ENCODE measurements at regions not wholly inside any gene's neighbourhood (a gene's known extent, or its start where the extent isn't known, plus 50 kb on each side); places are given as distances from the start of the nearest gene placed in this dataset.
"Not testable (repeated sequence)": the region's sequence is repeated elsewhere in the genome, so short reads cannot be mapped to it uniquely, and the experiment has no call there.

GRCh38 chr7:69432276-69432675 lies 166.0 kb upstream of the AUTS2 start:
- not testable (repeated sequence) for H3K4me1 Mint-ChIP-seq, H3K27me3 Mint-ChIP-seq, H3K27ac Mint-ChIP-seq, H3K4me3 Mint-ChIP-seq, H3K9me3 Mint-ChIP-seq, H3K36me3 Mint-ChIP-seq

DNA sequence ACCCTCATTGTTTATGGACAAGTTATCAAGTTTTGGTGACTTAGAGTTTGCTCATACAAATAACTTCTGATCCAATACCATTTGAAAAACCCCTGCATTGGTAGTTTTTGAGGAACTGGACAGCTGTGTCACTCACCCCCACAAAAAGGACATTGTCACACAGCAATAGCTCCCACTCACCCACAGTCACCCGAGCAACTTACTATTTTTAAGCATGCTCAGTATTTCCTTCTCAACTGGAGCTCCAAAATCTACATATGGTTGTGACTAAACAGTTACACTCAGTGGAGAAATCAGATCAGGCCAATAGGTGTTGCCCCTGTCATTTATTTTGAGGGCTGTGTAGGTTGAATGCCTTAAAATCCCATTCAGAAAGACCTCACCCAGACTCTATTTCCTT lies 165.2 kb upstream of the AUTS2 start:
- no peaks in the 10 kb centered on the region for H3K4me1 Mint-ChIP-seq
- H3K4me3 Mint-ChIP-seq: no peak overlapping the region
- H3K9me3 Mint-ChIP-seq: no peaks in the 10 kb centered on the region
- H3K27ac Mint-ChIP-seq: no peak overlapping the region
- H3K36me3 Mint-ChIP-seq: no peaks in the 10 kb centered on the region
- H3K27me3 Mint-ChIP-seq: peaks cover 10% of the 10 kb centered on the region

GRCh38 chr7:69434398-69434815 lies 163.9 kb upstream of the AUTS2 start:
- Mint-ChIP-seq H3K9me3 (no peaks in the 10 kb centered on the region), H3K4me3 (no peak overlapping the region), H3K27me3 (peaks cover 6% of the 10 kb centered on the region), H3K4me1 (no peaks in the 10 kb centered on the region), H3K36me3 (no peaks in the 10 kb centered on the region), H3K27ac (no peak overlapping the region)

DNA sequence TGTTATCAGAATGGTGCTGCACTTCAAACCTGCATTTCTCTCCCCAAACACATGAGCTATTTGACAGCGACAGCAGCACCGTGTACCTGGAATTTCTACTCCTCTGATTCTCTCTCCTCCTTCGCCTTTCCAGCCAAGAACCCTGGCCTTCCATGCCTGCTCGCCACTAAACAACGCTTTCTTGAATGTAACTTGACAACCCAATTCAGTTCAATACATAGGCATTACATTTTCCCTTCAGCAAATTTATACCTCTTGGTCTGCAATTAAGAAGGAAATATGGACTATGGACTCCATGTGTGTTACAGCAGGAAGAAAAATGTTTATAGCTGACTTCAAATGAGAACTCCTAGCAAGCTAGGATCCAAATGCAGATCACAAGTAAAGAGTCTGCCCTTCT lies 162.6 kb upstream of the AUTS2 start:
- peaks cover 3% of the 10 kb centered on the region for H3K36me3 Mint-ChIP-seq
- H3K27me3 Mint-ChIP-seq: peaks cover 2% of the 10 kb centered on the region
- H3K9me3 Mint-ChIP-seq: no peaks in the 10 kb centered on the region
- H3K4me1 Mint-ChIP-seq: no peaks in the 10 kb centered on the region
- no peak overlapping the region for H3K4me3 Mint-ChIP-seq
- no peak overlapping the region for H3K27ac Mint-ChIP-seq

- no peaks in the 10 kb centered on the region for H3K4me1 Mint-ChIP-seq
- no peak overlapping the region for H3K4me3 Mint-ChIP-seq
- H3K36me3 Mint-ChIP-seq: peaks cover 3% of the 10 kb centered on the region
- no peak overlapping the region for H3K27ac Mint-ChIP-seq
- no peaks in the 10 kb centered on the region for H3K27me3 Mint-ChIP-seq
- no peaks in the 10 kb centered on the region for H3K9me3 Mint-ChIP-seq
Observed at GRCh38 chr7:69436946-69437345, 161.3 kb upstream of the AUTS2 start.

GRCh38 chr7:69438584-69439412 lies 159.5 kb upstream of the AUTS2 start:
- H3K36me3 Mint-ChIP-seq: peaks cover 3% of the 10 kb centered on the region
- no peak overlapping the region for H3K4me3 Mint-ChIP-seq
- H3K27ac Mint-ChIP-seq: no peak overlapping the region
- H3K27me3 Mint-ChIP-seq: no peaks in the 10 kb centered on the region
- H3K9me3 Mint-ChIP-seq: no peaks in the 10 kb centered on the region
- H3K4me1 Mint-ChIP-seq: no peaks in the 10 kb centered on the region

DNA sequence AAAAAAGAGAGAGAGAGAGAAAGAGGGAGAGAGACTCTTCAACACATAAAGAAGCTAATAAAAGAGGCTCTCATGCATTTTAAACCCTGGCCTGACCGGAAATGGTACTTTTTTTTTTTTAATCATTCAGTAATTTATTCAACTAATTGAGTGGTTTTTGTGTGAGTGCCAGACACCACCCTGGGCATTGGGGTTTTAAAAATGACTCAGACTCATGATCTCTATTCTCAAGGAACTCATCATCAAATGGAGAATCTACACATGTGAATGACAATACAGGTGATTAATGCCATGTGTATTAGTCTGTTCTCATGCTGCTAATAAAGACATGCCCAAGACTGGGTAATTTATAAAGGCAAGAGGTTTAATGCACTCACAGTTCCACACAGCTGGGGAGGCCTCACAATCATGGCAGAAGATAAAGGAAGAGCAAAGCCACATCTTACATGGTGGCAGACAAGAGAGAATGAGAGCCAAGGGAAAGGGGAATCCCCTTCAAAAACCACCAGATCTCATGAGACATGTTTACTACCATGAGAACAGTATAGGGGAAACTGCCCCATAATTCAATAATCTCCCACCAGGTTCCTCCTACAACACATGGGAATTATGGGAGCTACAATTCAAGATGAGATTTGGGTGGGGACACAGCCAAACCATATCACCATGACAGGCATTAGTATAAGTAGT lies 158.5 kb upstream of the AUTS2 start:
- Mint-ChIP-seq H3K4me1 (no peaks in the 10 kb centered on the region), H3K27me3 (no peaks in the 10 kb centered on the region), H3K4me3 (no peak overlapping the region), H3K36me3 (peaks cover 3% of the 10 kb centered on the region), H3K9me3 (peaks cover 5% of the 10 kb centered on the region), H3K27ac (no peak overlapping the region)

DNA sequence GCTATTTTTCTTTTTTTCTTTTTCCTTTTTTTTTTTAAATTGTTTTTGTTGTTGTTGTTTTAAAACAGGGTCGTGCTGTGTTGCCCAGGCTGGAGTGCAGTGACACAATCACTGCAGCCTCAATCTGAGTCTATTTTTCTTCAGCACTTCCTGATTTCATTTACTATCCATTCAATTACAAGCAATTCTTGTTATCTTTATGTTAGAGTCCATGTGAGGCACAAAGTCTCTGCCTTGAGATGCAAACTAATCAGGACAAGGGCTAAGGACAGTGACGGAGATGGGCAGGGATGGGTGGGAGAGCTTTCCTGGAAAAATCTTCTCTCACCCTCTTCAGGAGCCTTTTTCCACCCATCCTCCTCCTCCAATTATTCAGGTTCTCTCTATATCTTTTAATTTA lies 157.3 kb upstream of the AUTS2 start:
- H3K27ac Mint-ChIP-seq: no peak overlapping the region
- no peaks in the 10 kb centered on the region for H3K4me1 Mint-ChIP-seq
- H3K36me3 Mint-ChIP-seq: peaks cover 3% of the 10 kb centered on the region
- H3K27me3 Mint-ChIP-seq: no peaks in the 10 kb centered on the region
- H3K4me3 Mint-ChIP-seq: no peak overlapping the region
- H3K9me3 Mint-ChIP-seq: peaks cover 5% of the 10 kb centered on the region

- Mint-ChIP-seq H3K4me1 (no peaks in the 10 kb centered on the region), H3K36me3 (peaks cover 3% of the 10 kb centered on the region), H3K27me3 (no peaks in the 10 kb centered on the region), H3K27ac (no peak overlapping the region), H3K9me3 (peaks cover 5% of the 10 kb centered on the region), H3K4me3 (no peak overlapping the region)
Observed at GRCh38 chr7:69443136-69443535, 155.1 kb upstream of the AUTS2 start.

DNA sequence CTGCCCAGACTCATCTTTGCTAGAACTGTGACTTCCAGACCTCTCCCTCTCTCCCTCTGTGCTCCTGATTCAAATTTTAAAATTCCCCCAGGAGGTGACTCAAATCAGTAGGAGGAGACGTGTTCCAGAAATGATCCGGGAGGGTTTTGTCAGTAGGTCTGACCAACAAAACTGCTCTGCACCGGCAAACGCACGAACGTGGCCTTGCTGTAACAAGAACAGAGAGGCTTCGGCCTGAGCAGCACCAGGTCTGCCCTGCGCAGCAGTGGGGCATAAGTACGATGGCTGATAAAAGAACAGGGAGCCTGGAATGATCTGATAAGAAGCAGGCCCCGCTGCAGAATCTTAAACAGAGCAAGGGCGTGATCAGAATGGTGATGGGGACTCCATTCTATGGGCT lies 152.7 kb upstream of the AUTS2 start:
- Mint-ChIP-seq H3K36me3 (no peaks in the 10 kb centered on the region), H3K4me1 (no peaks in the 10 kb centered on the region), H3K27ac (no peak overlapping the region), H3K4me3 (no peak overlapping the region), H3K27me3 (no peaks in the 10 kb centered on the region), H3K9me3 (peaks cover 5% of the 10 kb centered on the region)

DNA sequence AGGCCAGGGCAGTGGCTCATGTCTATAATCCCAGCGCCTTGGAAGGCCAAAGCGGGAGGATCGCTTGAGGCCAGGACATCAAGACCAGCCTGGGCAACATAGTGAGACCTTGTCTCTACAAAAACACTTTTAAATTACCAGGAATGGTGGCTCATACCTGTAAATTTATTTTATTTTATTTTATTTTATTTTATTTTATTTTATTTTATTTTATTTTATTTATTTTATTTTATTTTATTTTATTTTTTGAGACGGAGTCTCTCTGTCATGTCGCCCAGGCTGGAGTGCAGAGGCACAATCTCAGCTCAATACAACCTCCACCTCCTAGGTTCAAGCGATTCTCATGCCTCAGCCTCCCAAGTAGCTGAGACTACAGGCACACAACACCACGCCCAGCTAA lies 152.1 kb upstream of the AUTS2 start:
- not testable (repeated sequence) for H3K36me3 Mint-ChIP-seq, H3K4me1 Mint-ChIP-seq, H3K27me3 Mint-ChIP-seq, H3K9me3 Mint-ChIP-seq, H3K27ac Mint-ChIP-seq, H3K4me3 Mint-ChIP-seq

GRCh38 chr7:69448071-69448470 lies 150.2 kb upstream of the AUTS2 start:
- H3K27me3 Mint-ChIP-seq: no peaks in the 10 kb centered on the region
- no peaks in the 10 kb centered on the region for H3K4me1 Mint-ChIP-seq
- peaks cover 5% of the 10 kb centered on the region for H3K9me3 Mint-ChIP-seq
- H3K27ac Mint-ChIP-seq: no peak overlapping the region
- no peaks in the 10 kb centered on the region for H3K36me3 Mint-ChIP-seq
- no peak overlapping the region for H3K4me3 Mint-ChIP-seq

GRCh38 chr7:69450456-69450855 lies 147.8 kb upstream of the AUTS2 start:
- H3K36me3 Mint-ChIP-seq: no peaks in the 10 kb centered on the region
- H3K27me3 Mint-ChIP-seq: no peaks in the 10 kb centered on the region
- H3K27ac Mint-ChIP-seq: no peak overlapping the region
- H3K9me3 Mint-ChIP-seq: no peaks in the 10 kb centered on the region
- no peak overlapping the region for H3K4me3 Mint-ChIP-seq
- H3K4me1 Mint-ChIP-seq: no peaks in the 10 kb centered on the region

DNA sequence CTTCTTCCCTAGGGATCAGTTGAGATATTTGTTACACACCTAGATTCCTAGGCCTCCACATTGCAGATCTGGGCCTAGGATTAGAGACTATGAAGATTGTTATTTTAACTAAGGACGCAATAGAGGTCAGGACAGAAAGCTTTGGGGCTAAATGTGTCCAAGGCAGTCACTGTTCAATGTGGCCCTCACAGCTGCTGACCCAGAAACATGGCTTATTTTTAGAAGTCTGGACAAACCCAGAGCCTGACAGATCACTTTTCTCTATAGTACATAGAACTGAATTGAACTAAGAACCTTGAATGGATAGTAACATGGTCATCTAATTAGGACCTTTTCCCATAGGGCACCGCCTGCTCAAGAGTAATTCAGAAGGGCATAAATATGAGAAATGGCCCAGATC lies 146.6 kb upstream of the AUTS2 start:
- no peak overlapping the region for H3K27ac Mint-ChIP-seq
- H3K9me3 Mint-ChIP-seq: no peaks in the 10 kb centered on the region
- H3K27me3 Mint-ChIP-seq: no peaks in the 10 kb centered on the region
- no peaks in the 10 kb centered on the region for H3K4me1 Mint-ChIP-seq
- H3K36me3 Mint-ChIP-seq: no peaks in the 10 kb centered on the region
- H3K4me3 Mint-ChIP-seq: no peak overlapping the region

- H3K4me1 Mint-ChIP-seq: no peaks in the 10 kb centered on the region
- no peak overlapping the region for H3K27ac Mint-ChIP-seq
- H3K4me3 Mint-ChIP-seq: no peak overlapping the region
- no peaks in the 10 kb centered on the region for H3K9me3 Mint-ChIP-seq
- no peaks in the 10 kb centered on the region for H3K36me3 Mint-ChIP-seq
- no peaks in the 10 kb centered on the region for H3K27me3 Mint-ChIP-seq
Observed at GRCh38 chr7:69452797-69453196, 145.5 kb upstream of the AUTS2 start.

- Mint-ChIP-seq H3K9me3 (no peaks in the 10 kb centered on the region), H3K36me3 (no peaks in the 10 kb centered on the region), H3K27me3 (no peaks in the 10 kb centered on the region), H3K4me3 (no peak overlapping the region), H3K27ac (no peak overlapping the region), H3K4me1 (no peaks in the 10 kb centered on the region)
Observed at GRCh38 chr7:69457595-69458504, 140.4 kb upstream of the AUTS2 start.
